ENCODE measurements at regions not wholly inside any gene's neighbourhood (a gene's known extent, or its start where the extent isn't known, plus 50 kb on each side); places are given as distances from the start of the nearest gene placed in this dataset.

GRCh38 chr3:70608434-70608833 lies 296.0 kb upstream of the MDFIC2 start:
- ATAC-seq, result no peak
- Histone ChIP-seq H3K79me2 (ENCODE audit: control insufficient read depth, insufficient read depth, low read length) (no peaks in the 10 kb centered on the region), H3K27ac (ENCODE audit: extremely low read depth, low read depth, low read length) (no peak overlapping the region), H4K20me1 (replicated peaks; ENCODE audit: control insufficient read depth, insufficient read depth, low read length) (no peaks in the 10 kb centered on the region), H3K27me3 (ENCODE audit: control insufficient read depth in 2 of 2, insufficient read depth in 2 of 2, low read length in 2 of 2) (no peaks in the 10 kb centered on the region), H2AFZ (ENCODE audit: low read depth, low read length) (no peak overlapping the region), H3K9ac (ENCODE audit: insufficient read depth in 1 of 2, low read depth in 2 of 2, low read length in 2 of 2) (no peak overlapping the region), H3K4me2 (ENCODE audit: insufficient read depth, low read length) (no peak overlapping the region), H3K9me3 (replicated peaks; ENCODE audit: control insufficient read depth, insufficient read depth, low read depth, low read length) (no peaks in the 10 kb centered on the region), H3K4me1 (replicated peaks in 1 of 2; ENCODE audit: control insufficient read depth in 2 of 2, insufficient read depth in 2 of 2, low read length in 2 of 2) (no peaks in the 10 kb centered on the region), H3K4me3 (no peak overlapping the region), H3K36me3 (ENCODE audit: control insufficient read depth, insufficient read depth, low read length) (no peaks in the 10 kb centered on the region), H3K9me1 (ENCODE audit: control insufficient read depth, insufficient read depth, low read length) (no peaks in the 10 kb centered on the region)
- ChIA-PET POLR2A (no interaction called here), CTCF (ENCODE audit: low intra/inter-chr PET ratio) (no interaction called here)
- in situ Hi-C loops (cut with MboI) (no loop called here), intact Hi-C loops (cut with micrococcal nuclease) (no loop called here)
- TF ChIP-seq SMAD4 (CRISPR knock-in tag; conservative IDR thresholded peaks at IDR 0.05) (no peak), POLR2AphosphoS5 (IDR thresholded peaks at IDR 0.05; ENCODE audit: control insufficient read depth, insufficient read depth, low read depth, low read length) (no peak), TCF7L2 (IDR thresholded peaks at IDR 0.05; ENCODE audit: low read depth, low read length) (no peak), NFXL1 (CRISPR knock-in tag; IDR thresholded peaks at IDR 0.05) (no peak), HDAC1 (IDR thresholded peaks at IDR 0.05) (no peak), ESRRA (IDR thresholded peaks at IDR 0.05; ENCODE audit: borderline replicate concordance, low read depth) (no peak), OTX1 (CRISPR knock-in tag; IDR thresholded peaks at IDR 0.05) (no peak), TBL1XR1 (IDR thresholded peaks at IDR 0.05; ENCODE audit: low read length in 2 of 2) (no peak), NFATC3 (IDR thresholded peaks at IDR 0.05) (no peak), RNF2 (IDR thresholded peaks at IDR 0.05) (no peak), NR4A1 (CRISPR knock-in tag; IDR thresholded peaks at IDR 0.05) (no peak), NR4A1 (tag; IDR thresholded peaks at IDR 0.05) (no peak), MYC (IDR thresholded peaks at IDR 0.05; ENCODE audit: low read depth, low read length) (no peak), MYC (CRISPR knock-in tag; IDR thresholded peaks at IDR 0.05; ENCODE audit: borderline replicate concordance, low read depth) (no peak)
- TF ChIP-seq, protein P1, sequence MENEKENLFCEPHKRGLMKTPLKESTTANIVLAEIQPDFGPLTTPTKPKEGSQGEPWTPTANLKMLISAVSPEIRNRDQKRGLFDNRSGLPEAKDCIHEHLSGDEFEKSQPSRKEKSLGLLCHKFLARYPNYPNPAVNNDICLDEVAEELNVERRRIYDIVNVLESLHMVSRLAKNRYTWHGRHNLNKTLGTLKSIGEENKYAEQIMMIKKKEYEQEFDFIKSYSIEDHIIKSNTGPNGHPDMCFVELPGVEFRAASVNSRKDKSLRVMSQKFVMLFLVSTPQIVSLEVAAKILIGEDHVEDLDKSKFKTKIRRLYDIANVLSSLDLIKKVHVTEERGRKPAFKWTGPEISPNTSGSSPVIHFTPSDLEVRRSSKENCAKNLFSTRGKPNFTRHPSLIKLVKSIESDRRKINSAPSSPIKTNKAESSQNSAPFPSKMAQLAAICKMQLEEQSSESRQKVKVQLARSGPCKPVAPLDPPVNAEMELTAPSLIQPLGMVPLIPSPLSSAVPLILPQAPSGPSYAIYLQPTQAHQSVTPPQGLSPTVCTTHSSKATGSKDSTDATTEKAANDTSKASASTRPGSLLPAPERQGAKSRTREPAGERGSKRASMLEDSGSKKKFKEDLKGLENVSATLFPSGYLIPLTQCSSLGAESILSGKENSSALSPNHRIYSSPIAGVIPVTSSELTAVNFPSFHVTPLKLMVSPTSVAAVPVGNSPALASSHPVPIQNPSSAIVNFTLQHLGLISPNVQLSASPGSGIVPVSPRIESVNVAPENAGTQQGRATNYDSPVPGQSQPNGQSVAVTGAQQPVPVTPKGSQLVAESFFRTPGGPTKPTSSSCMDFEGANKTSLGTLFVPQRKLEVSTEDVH (IDR thresholded peaks at IDR 0.05; ENCODE audit: low read depth, partially characterized antibody), result no peak
- no TSS peak for BruUV-seq (replicated peaks)
- no peak for DNase-seq (ENCODE audit: extremely low read depth in 1 of 4, low spot score in 3 of 4)
- no peak for FAIRE-seq
